GM12873 (cell line): ENCODE measurements at regions not wholly inside any gene's neighbourhood (a gene's known extent, or its start where the extent isn't known, plus 50 kb on each side); places are given as distances from the start of the nearest gene placed in this dataset.

Experiments used
- CTCF ChIP-seq: IDR thresholded peaks from 2 replicates; pipeline ENCODE4 v1.5.1; 2012; ENCODE audit warnings: low read depth, mild to moderate bottlenecking, moderate library complexity, low read length, control low read depth; ENCODE audit not compliant: insufficient read depth; ENCODE audit errors: missing control alignments

DNA sequence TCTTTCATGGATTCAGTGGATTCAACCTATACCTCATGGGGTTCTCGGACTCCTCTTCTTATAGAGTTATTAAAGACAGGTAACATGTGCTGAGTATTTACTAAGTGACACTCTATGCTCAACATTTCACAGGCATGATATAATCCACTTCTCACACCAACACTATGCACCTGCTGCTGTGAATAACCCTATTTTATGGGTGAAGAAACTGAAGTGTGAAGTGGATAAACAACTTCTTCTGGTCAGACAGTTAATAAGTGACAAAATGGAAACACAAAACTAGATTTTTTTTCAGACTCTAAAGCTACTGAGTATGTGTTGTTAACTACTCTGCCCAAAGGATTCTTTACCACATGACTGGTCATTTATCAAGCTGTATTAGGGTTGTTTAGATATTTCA lies 403.5 kb downstream of the DIPK2A start:
- TF ChIP-seq CTCF = no peak

DNA sequence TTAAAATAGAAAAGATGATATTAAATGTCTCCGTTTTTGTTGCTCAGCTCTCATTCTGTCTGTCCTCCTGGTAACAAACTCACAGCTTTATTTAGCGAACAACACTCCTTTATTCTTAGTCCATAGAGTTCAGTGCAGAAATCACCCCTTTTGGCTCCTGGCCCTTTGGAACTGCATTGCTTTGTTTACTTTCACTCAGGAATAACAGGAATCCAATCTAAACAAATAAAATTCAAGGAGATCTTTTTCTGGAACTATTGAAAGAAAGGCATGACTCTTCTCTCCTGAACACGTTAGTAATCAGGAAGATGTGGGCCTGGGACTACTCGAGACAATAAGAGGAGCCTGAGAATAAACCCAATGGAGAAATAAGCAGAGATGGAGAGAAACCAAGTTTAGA lies 409.2 kb downstream of the DIPK2A start:
- no peak for TF ChIP-seq CTCF

DNA sequence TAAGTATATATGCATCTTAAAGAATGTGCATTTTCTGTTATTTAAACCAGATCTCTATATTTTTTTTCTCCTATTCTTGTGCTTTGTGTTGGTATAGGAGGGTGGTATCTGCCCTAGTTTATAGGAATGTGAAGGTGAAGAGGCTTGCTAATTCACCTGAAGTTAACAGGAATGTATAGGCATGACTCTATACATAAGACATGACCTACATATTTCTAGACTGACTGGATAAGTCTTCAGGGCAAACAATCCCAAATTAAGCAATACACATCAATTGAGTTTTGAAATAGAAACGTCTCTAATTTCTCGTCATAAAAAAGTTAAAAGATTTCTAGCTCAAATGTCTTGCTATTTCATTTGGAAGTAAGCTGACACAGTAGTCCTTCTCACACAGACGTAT lies 410.0 kb downstream of the DIPK2A start:
- no peak for TF ChIP-seq CTCF

DNA sequence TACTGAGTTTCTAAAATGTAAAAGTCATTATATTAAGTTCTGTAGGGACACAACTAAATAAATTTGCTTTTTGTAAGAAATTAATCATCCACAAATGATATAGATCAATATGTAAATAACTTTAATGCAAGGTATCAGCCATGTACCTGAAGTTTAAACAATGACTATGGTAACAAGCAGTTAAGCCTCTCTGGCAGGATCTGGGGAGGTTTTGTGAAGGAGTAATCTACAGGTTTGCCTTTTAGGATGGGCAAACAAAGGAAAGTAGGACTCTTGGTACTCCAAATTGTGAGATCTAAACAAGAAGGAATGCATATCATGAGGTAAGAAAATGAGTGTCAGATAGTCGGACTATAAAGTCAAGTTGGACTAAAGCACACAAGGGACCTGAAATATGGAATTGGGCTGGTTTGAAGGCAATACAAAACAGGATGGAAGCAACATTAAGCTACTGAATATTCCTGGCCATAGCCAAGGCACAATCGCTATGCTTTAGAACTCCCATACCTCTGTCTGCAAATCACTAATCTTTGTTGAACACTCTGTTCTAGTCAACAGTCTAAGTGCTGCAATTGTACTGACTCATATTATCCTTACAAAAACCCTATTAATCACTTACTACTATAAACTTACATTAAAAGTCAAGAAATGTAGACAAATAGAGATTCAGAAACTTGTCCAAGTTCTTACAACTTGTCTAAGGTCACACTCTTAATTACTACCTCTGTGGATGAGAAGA lies 412.8 kb downstream of the DIPK2A start:
- no peak for TF ChIP-seq CTCF

DNA sequence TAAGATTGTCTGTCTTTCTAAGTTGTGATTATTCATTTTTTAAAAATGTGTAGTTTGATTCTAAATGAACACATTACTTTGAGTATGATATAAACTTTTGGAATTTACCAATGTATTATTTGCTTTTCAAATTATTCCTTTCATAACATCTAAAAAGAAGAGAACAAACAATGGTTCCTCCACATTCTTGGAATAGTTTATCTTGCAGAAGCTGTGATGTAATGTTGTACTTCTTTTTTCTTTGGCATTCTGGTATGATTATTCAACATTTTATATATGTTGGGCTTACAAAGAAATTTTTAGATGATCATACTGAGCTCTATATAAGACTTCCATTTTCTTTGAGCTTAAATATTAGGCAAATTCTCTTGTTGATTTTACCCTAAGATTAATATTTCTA lies 419.2 kb downstream of the DIPK2A start:
- no peak for TF ChIP-seq CTCF

DNA sequence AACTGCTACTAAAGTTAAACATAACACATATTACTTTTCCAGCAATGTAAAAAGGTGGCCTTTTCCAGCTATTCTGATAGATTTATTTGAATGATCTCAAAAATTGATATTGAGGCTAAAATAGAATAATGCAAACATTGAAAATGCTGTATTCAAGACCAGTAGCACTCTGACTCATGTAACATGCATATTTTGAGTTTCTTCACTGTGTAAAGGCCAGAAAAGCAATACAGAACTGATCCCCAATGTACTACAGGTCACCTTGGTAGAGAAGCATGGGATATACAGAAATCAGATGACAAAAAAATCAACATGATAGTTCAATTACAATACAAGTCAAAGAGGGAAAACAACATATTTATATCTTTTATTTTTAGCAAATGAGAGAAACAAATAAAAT lies 419.6 kb downstream of the DIPK2A start:
- no peak for TF ChIP-seq CTCF

DNA sequence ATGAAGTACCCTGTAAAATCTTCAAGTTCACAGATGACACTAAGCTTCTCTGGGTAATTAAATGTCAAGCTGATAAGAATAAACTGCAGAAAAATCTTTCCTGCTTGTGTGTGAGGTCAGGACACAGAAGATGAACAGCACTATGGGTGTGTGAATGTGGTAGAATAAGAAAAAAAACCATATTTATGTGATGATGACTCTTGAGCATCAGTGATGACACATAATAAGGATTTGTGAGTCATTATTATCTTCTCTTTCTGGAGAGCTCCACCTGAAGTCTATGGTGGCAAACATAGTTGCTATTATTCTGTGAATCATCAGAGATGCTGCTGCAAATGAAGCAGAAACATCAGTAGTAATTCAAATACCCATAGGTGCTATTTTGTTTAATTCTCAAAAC lies 422.4 kb downstream of the DIPK2A start:
- no peak for TF ChIP-seq CTCF

- TF ChIP-seq CTCF = no peak
Observed at GRCh38 chr3:144402430-144402829, 430.8 kb downstream of the DIPK2A start.
